ENCODE measurements at regions not wholly inside any gene's neighbourhood (a gene's known extent, or its start where the extent isn't known, plus 50 kb on each side); places are given as distances from the start of the nearest gene placed in this dataset.

DNA sequence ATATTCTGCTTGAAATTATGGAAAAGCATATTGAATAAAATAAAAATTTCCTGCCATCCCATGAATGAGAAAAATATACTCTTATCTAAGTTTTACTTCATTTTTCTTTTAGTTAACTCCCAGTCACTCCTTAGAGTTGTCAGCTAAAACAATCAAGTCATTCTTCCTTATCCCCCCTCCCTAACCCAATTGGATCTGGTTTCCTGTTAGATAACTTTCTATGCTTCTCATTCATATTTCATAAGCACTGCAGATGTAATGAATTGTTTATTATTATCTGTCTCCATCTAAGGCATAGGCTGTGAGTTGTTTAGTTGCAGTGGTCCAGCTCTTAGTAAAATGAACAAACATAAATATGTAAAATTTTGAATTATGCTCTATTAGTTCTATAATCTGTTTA lies 244.0 kb upstream of the GCFC2 start:
- H3K4me3 ChIP-seq (ENCODE audit: low read depth, low read length) = no peak overlapping the region
- TF ChIP-seq, protein P1, sequence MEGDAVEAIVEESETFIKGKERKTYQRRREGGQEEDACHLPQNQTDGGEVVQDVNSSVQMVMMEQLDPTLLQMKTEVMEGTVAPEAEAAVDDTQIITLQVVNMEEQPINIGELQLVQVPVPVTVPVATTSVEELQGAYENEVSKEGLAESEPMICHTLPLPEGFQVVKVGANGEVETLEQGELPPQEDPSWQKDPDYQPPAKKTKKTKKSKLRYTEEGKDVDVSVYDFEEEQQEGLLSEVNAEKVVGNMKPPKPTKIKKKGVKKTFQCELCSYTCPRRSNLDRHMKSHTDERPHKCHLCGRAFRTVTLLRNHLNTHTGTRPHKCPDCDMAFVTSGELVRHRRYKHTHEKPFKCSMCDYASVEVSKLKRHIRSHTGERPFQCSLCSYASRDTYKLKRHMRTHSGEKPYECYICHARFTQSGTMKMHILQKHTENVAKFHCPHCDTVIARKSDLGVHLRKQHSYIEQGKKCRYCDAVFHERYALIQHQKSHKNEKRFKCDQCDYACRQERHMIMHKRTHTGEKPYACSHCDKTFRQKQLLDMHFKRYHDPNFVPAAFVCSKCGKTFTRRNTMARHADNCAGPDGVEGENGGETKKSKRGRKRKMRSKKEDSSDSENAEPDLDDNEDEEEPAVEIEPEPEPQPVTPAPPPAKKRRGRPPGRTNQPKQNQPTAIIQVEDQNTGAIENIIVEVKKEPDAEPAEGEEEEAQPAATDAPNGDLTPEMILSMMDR (IDR thresholded peaks at IDR 0.05; ENCODE audit: low read depth, low read length, missing control alignments) = no peak
- in situ Hi-C loops (cut with HindIII; ENCODE audit: low sequenced_read_pairs) = no loop called here
- no peak for DNase-seq (ENCODE audit: low read depth)

DNA sequence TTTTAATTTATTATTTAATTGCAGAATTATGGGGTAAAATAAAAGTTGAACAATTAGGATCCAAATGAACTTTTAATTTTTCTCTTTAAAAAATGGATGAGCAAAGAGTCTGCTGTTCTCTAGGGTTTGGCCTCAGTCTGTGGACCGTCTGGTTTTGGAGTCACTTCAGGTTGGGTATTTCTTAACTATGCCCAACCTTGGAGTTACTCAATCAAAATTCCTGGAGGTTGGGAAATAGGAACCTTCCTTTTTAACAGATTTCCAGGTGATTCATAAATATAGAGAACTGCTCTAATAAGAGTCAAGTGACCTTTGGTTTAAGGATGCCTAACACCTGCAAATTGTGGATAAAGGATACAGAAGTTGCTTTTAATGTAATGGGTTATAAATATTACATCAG lies 241.5 kb upstream of the GCFC2 start:
- TF ChIP-seq, protein P1 (IDR thresholded peaks at IDR 0.05; ENCODE audit: low read depth, low read length, missing control alignments) = no peak
- H3K4me3 ChIP-seq (ENCODE audit: low read depth, low read length) = no peak overlapping the region
- no peak for DNase-seq (ENCODE audit: low read depth)
- in situ Hi-C loops (cut with HindIII; ENCODE audit: low sequenced_read_pairs) = no loop called here

DNA sequence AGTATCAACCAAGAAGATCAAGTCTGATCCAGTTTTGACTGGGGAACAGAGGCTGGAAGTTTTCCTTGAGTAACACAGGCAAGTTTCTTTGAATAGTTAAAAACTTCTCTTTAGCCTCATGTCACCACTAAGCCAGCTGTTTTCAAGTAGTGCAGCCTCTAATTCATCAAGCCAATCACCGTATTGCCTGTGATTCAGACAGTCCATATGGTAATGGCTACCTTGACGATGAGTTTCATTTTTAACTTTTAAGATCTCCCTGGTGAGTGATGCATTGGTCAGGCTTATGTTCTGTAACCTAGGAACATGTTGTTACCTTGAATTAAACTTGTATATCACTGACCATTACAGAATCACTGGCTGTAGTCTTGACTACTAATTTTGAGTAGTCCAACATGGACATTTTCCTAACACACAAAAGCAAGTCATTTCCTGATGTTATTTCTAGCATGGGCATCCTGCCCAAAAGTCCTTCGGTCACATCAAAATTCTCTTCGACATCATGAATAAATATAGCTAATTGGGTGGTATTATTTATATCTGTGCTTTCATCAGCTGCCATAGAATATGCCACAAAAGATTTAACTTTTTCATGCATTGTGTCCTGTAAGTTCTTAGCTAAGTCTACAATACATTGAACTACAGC lies 238.8 kb upstream of the GCFC2 start:
- in situ Hi-C loops (cut with HindIII; ENCODE audit: low sequenced_read_pairs) = no loop called here
- DNase-seq (ENCODE audit: low read depth) = no peak
- TF ChIP-seq, protein P1 (IDR thresholded peaks at IDR 0.05; ENCODE audit: low read depth, low read length, missing control alignments) = no peak
- H3K4me3 ChIP-seq (ENCODE audit: low read depth, low read length) = no peak overlapping the region

DNA sequence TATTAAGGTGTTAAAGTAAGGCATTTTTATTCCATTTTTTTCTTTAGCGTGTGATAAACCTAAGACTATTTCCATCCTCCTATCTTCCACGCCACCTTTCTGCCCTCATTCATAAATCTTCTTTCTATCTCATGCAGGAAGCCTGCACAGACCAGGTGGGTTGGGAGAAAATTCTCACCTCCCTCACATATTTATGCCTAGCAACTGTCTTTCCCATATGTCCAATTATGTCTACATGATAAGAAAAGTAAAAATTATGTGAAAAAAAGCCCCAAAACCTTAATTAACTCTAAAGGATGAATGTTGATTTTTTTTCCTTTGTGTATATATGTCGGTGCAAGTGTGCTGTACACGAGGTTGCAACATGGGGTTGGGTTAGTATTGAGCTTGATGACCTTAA lies 225.6 kb upstream of the GCFC2 start:
- TF ChIP-seq, protein P1 (IDR thresholded peaks at IDR 0.05; ENCODE audit: low read depth, low read length, missing control alignments) = no peak
- no peak overlapping the region for H3K4me3 ChIP-seq (ENCODE audit: low read depth, low read length)
- in situ Hi-C loops (cut with HindIII; ENCODE audit: low sequenced_read_pairs) = no loop called here
- DNase-seq (ENCODE audit: low read depth) = no peak

DNA sequence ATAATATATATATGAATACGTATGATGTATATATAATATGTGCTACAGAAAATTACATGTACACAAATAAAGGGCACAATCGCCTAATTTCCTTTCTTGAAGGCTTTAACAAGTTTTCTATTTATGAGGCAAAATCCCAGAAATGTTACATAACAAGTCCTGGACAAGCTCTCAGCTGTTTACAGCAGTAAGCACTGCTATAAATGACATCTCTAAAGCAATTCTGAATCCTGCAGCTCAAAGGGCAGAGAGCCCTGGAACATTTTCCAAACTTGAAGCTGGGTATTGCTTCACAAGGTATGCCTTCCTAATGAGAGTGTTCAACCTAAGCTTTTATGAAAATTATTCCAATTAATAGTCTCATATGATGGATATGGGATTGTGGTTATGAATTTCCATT lies 222.3 kb upstream of the GCFC2 start:
- H3K4me3 ChIP-seq (ENCODE audit: low read depth, low read length) = no peak overlapping the region
- TF ChIP-seq, protein P1 (IDR thresholded peaks at IDR 0.05; ENCODE audit: low read depth, low read length, missing control alignments) = no peak
- in situ Hi-C loops (cut with HindIII; ENCODE audit: low sequenced_read_pairs) = no loop called here

DNA sequence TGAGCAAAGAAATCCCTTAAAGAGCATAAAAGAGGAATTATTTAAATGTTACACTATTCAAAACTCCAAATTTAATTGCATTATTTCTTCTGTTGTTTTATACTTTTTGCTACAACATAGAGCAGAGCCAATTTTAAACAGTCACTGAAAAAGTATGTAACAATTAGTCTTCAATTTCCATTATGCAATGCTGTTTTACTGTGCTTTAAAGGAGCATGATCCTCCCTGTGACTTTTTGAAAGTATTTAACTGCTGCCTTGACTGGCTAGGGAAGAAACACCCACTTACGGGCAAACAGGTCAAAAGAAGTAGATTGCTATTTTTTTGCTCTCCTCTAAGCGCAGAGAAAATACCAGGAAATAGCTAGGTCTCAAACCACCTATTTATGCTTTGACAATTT lies 217.4 kb upstream of the GCFC2 start:
- in situ Hi-C loops (cut with HindIII; ENCODE audit: low sequenced_read_pairs) = no loop called here
- DNase-seq (ENCODE audit: low read depth) = no peak
- H3K4me3 ChIP-seq (ENCODE audit: low read depth, low read length) = no peak overlapping the region
- TF ChIP-seq, protein P1 (IDR thresholded peaks at IDR 0.05; ENCODE audit: low read depth, low read length, missing control alignments) = no peak

More for the DNA sequence above, 222.3 kb upstream of the GCFC2 start:
- DNase-seq (ENCODE audit: low read depth) = no peak

Data from astrocyte of the cerebellum (primary cell).